GM03348 (cell line): ENCODE measurements at regions not wholly inside any gene's neighbourhood (a gene's known extent, or its start where the extent isn't known, plus 50 kb on each side); places are given as distances from the start of the nearest gene placed in this dataset.

Source experiments
- DNase-seq: peaks from one replicate; pipeline ENCODE4 v3.0.0; 2012; ENCODE audit warnings: low spot score

DNA sequence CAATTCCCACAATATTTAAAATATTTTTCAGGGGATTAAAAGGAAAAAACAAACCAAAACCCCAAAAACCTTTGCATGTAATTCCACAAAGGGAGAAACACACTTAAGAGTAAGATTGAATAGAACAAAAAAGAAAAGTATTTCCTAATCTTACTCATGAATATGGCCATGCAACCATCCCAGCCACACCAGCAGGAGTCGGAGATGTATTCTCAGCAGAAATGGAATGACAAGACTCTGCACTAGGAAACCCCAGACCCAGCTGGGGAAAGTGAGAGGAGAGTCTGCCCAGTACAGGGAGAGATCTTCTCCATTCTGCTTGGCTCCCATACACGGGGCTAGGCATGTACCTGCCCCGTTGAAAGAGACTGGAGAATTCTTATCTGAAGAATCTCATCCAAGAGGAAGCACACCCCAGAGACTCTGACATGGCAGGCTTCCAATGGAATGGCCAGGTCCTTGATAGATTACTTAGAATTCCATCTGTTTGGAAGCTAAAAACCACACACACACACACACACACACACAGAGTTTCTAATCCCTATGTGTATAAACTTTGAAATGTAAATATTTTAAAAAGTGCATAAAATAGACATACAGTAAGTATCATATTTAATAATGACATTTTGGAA lies 118.8 kb downstream of the GADD45G start:
- no peak for DNase-seq

DNA sequence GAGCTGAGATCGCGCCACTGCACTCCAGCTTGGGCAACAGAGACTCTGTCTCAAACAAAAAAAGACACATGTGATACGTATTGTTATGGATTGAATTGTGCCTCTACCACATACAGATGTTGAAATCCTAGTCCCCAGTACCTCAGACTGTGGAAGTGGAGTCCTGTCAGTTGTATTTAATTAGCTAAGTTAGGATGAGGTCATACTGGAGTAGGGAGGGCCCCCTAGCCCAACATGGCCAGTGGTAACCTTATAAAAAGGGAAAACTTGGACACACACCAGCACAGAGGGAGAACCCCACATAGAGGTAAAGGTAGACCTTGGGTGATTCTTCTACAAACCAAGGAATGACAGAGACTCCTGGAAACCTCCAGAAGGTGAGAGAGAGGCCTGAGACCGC lies 119.8 kb downstream of the GADD45G start:
- DNase-seq, result no peak

- no peak for DNase-seq
These were observed 120.5 kb downstream of the GADD45G start for GRCh38 chr9:89725271-89725670.

GRCh38 chr9:89729954-89730530 lies 125.2 kb downstream of the GADD45G start:
- DNase-seq, result no peak

- no peak for DNase-seq
These were observed 125.9 kb downstream of the GADD45G start for GRCh38 chr9:89730715-89731114.

DNA sequence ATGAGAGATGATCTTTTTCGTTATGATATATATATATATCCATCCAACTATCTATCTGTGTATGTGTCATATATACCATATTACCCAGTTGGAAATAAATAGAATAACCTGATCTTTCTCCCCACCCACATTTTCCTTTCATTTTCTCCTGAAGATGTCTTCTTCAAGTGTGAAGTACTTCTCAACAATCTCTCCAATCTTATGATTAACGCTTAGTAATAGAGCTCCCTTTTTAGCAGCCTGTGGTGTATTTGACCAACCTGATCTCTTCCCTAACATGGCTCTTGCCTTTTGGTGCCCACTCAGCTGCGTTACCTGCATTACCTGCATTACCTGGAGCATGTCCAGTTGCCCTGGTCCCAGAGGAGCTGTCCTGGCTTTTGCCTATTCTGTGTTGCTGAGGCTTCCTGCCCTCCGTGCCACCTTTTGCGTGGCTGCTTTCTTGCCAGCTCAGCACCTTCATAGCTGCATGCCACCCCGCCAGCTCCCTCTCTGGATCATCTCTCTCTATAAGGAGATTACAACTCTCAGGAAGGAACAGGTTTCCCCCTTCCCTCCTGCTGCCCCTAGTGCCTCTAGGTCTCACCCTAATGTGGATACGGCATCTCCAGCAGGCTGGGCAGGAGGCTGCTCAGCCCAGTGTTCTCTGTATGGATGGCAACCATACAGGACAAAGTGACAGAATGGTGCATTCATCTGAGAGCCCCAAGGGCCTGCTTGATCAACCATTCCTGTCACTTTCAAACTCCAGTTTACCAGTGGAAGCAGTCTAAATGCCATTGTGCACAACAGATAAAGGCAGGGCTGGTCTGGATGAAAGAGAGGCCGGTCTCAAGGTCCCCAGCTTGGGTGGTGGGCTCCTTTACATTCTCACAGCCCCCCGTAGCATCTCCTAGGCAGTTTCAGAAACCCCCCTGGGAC lies 126.7 kb downstream of the GADD45G start:
- DNase-seq, result no peak

DNA sequence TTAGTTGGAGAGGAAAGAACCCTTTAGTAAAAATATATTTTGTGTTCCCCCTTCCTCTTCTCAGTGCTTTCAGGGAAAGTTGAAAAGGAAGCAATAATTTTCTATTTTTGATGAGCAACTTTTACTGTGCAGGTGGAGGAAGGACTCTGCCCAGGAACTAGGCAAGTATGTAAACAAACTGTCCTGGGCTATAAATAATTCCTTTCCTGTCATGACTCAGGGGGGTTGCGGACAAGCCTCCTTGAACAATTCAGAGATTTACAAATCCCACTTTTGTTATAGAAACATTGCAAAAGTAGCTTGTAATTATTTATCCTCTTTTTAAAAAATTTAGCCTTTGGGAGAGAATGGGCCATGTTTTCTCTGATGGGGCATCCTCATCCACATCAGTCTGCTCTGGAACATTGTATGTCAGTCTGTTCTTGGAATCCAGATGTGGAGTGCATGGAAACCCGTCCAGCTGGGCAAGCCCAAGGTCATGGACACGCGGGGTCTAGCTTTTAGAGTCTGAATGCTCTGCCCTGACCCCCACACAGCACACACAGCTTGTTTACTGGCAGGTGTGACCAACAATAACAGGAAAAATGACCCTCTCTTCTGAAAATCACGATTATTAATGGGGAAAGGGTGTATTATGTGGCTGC lies 127.6 kb downstream of the GADD45G start:
- DNase-seq, result no peak

DNA sequence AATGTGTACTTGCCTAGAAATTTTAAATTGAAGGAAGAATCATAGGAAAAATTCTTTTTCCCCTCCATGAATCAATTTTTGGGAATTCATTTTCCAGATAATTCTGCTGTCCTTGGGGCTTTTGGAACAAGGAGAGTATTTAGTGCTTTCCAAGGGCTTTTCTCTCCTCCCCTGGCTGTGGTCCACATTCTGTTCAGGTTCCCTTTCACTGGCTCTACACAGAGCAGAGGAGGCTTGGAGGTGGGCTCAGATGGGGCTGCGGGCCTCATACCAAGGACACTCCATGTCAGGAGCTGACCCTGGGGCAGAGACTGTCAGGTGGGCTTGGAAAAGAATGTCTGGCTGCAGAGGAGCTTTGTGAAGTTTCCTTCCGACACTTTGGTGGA lies 128.1 kb downstream of the GADD45G start:
- no peak for DNase-seq

DNA sequence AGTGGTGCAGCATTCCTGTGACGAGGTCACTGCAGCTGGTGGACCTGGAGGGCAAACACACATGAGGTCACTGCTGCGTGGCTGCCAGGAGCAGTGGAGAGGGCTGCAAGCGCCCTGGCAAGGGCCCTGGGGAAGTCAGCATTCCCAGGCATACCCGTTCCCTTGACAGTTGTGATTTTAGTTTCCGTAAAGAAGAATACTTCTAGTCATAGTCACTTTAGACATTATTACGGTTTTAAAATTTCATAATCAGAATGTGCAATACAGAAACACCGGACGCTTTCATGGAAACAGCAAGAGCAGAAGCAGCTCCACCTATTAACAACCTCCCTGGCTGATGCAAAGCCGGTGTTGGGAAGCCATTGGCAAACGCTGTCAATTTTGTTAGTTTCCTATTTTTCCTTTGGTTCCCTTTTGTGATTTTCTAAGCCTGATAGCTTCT lies 129.8 kb downstream of the GADD45G start:
- no peak for DNase-seq

DNA sequence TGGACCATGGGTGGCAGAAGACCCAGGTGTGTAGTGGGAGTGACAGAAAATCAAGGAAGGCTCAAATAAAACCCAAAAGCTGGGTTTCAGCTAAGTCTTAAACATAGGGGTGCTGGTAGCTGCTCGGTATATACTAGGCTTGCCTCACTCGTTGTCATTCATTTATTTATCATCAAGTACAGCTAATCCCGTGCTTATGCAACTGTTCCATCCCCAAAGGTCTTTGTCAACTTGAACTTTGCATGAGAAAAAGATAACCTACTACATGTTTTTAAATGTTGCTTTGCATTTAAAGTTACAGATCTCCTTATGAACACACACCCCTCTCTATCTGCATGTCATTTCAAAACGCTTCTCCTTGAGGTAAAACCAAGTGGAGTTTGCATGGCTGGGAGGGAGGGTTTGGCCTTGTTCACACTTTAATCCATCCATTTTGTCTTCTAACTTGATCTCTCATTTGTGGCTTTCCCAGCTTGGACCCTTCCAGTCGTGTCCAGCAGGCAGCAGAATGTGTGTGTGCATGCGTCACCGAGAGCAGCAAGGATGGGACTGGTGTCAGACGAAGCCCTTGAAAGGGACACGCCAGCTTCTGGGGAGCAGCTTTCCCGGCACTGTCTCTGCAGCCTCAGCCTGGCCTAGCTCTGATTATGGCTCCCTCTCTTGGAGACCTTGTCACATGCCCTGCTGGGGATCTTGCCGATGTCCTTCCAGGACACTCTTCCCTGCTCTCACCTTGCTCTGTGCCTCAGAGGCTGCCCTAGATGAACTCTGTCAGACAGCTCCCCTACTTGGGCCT lies 133.5 kb downstream of the GADD45G start:
- DNase-seq, result no peak

DNA sequence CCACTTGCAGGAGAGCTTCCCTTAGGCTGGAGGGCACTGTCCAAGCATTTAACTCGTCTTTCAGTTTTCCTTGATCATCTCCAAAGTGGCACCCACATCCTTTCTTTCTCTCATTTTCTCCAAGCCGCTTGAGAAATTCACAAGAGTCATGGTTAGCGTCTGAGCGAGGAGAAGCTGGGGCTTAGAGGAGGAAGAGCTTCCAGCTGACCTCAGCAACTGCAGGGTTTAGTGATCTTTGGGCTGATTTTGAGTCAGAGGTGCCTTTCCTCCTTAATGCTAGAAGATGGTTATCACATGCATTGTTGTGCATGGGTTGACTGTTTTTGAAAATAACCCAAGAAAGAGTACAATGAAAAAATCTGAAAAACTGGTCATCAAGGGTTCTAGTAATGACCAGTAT lies 134.7 kb downstream of the GADD45G start:
- DNase-seq, result no peak

DNA sequence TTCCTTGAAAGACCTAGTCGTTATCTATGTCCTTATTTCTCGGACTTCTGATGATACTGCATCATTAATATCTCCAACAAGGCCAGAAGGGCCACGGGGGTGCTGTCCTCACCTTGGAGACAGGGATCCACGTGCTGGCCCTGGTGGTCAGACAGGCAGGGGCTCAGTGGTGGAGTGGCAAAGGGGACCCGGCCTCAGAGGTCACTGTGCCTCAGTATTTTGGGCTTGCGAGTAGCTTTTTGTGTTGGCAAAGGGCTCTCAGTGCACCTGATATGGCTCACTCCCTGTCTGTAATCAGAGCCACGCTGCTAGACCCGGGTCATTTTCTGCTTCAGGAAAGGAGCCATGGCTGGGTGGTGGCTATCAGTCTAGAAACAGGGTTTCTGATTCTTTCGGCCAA lies 135.1 kb downstream of the GADD45G start:
- DNase-seq, result no peak

DNA sequence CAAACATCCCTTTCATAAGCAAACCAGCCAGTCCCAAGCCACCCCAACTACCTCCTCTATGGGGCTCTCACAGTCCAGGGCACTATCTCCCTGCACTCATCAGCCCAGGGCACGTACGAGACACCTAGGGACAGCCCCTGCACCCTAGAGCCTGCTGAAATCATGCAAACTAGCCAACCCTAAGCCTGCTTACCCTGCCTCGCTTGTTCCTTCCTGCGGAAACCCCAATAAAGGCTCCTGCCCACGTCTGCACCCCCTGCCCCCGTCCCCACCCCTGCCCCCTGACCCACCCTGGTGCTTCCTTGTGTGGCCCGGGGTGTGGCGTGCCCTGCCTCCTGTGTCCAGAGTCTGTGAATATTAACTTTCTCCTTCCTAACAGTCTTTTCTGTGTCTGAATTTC lies 135.9 kb downstream of the GADD45G start:
- no peak for DNase-seq

DNA sequence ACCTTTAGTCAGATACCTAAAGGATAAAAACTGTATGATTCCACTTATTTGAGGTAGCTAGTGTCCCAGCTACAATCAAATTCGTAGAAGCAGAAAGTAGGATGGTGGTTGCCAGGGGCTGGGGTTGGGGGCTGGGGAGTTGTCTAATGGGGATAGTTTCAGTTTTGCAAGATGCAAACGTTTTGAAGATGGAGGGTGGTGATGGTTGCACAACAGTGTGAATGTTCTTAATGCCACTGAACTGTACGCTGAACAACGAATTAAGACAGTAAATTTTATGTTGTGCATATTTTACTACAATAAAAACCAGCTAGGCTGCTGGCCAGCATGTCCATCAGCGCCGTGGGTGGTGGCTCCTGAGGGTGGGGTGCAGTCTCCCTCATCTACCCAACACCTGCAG lies 137.8 kb downstream of the GADD45G start:
- DNase-seq, result no peak

- no peak for DNase-seq
These were observed 138.4 kb downstream of the GADD45G start for GRCh38 chr9:89743216-89743572.

DNA sequence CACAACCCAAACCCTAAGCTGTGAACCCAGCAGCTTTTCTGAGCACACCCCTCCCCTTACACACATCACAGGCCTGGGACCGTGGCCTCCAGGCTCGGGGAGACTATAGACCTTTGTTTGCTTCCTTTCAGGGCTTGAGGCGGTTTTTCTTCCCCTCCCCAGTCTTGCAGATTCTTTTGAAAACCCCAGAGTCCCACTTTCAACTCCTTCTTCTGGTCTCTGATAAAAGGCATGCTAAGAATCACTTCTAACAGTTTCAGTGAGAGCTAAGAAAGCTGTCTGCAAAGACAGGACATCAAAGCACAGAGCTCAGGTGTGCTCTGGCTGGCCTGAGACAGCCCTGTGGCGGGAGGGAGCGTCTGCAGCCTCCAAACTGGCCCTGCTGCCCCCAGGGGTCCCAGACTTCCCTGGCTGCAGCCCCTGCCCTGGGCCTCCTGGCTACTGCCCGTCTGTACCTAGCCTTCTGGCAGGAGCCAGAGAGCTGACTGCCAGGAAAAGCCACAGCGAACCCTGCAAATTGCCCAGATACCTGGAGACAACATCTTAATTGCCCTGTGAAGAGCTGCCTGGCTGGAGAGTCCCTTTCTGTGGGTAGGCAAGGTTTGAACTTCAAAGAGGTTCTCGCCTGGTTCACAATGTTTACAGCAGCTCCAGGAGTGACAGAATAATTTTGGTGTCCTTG lies 138.9 kb downstream of the GADD45G start:
- DNase-seq, result no peak

GRCh38 chr9:89744255-89744648 lies 139.4 kb downstream of the GADD45G start:
- DNase-seq, result no peak

DNA sequence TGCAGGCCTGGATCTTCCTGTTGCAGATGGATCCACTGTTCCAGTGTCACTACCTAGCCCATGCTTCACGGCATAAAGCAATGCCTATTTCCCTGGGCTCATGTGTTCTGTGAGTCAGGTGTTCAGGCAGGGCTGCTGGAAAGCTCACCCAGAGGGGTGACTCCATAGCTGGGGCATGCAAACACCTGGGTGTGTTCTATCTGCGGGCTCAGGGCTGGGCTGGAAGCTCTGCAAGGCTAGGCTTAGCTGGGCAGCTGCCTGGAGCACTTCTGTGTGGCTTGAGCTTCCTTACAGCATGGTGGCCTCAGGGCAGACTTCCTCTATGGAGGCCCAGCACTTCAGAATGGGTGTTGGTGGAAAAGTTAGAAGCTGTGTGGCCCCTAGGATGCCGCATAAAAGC lies 139.9 kb downstream of the GADD45G start:
- no peak for DNase-seq

DNA sequence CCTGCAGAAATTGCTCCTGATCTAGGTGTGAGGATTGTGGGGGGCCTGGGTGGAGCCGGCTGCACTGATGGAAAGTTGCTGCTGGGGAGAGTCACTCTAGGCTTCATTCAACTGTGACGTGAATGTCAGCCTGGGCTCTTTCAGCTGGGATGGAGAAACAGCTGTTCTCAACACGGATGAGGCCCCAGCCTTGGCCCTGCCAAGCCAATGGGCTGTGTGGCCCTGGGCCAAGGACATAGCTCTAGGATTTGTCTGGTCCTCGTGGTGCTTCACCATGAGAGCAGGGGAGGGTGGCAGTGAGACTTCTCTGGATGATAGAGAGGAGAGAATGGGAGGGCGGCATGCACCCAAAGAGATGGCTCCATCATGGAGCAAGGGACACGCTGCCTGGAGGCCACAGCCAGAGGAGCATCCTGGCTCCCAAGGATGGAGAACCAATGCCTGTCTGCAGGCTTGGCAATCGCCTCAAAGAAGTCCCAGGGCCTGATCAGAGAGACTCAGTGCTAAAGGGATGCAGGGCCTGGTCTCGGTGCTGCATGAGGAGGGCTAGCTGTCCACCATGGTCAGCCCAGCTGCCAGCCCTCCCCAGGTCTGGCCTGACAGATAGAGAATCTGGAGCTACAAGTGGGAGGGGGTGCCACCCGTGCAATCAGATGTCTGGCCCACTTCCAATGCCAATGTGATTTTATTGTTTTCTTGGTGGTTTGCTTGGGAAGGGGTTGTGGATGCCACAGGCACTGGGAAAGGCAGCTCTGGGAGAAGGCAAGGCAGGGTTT lies 141.0 kb downstream of the GADD45G start:
- DNase-seq, result no peak

DNA sequence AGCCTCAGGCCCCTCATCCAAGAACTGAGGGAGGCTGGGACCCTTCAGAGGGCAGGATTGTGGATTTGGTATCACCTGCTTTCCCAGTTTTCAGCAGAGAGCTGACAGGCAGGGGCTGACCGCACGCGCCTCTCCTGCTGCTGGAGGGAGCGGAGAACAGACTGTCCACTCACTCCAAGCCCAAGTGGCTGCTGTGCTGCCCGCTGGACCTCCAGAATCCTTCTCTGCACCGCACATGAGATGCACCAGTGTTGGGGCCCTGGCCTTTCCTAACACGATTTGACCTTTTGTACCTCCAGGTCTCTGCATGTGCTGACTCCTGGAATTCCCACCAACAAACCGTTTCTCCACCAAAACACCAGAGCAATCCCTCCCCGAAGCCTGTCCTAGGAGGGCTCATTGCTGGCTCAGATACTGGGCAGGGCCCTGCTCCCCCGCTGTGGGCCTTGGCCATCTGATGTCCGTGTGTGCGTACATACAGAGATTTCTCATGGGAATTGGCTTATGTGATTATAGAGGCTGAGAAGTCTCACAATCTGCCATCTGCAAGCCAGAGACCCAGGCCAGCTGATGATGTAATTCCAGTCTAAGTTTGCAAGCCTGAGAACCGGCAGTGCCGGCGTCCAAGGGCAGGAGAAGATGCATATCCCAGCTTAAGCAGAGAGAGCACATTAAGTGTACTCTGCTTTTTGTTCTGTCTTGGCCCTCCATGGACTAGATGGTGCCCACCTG lies 141.7 kb downstream of the GADD45G start:
- DNase-seq, result no peak
